HFFc6 (cell line): ENCODE measurements at regions not wholly inside any gene's neighbourhood (a gene's known extent, or its start where the extent isn't known, plus 50 kb on each side); places are given as distances from the start of the nearest gene placed in this dataset.

Experiments used
- DNase-seq: peaks from one replicate; pipeline ENCODE4 v3.0.0-alpha.2; 2018
- H3K27ac Mint-ChIP-seq: 2 replicates; pipeline ENCODE4 v1.8.0; 2020; ENCODE audit warnings: mild to moderate bottlenecking, mixed read lengths
- H3K27me3 Mint-ChIP-seq: 2 replicates; pipeline ENCODE4 v1.8.0; 2021; ENCODE audit warnings: mild to moderate bottlenecking, moderate library complexity, mixed read lengths; ENCODE audit not compliant: insufficient read depth
- H3K36me3 Mint-ChIP-seq: 2 replicates; pipeline ENCODE4 v1.8.0; 2021; ENCODE audit warnings: low read depth, mixed read lengths
- H3K4me1 Mint-ChIP-seq: 2 replicates; pipeline ENCODE4 v1.8.0; 2020; ENCODE audit warnings: low read depth, mixed read lengths
- H3K4me3 Mint-ChIP-seq: 2 replicates; pipeline ENCODE4 v1.8.0; 2020; ENCODE audit warnings: mild to moderate bottlenecking, moderate library complexity, mixed read lengths
- H3K9me3 Mint-ChIP-seq: 2 replicates; pipeline ENCODE4 v1.8.0; 2020; ENCODE audit warnings: mild to moderate bottlenecking, mixed read lengths
- CTCF ChIP-seq: fragments of 200-600 bp; sonication (generic); IDR thresholded peaks from 2 replicates; pipeline ENCODE4 v1.5.0; 2021; ENCODE audit warnings: antibody characterized with exemption, mild to moderate bottlenecking

- H3K36me3 Mint-ChIP-seq: no peaks in the 10 kb centered on the region
- no peaks in the 10 kb centered on the region for H3K9me3 Mint-ChIP-seq
- no peaks in the 10 kb centered on the region for H3K4me1 Mint-ChIP-seq
- no peak overlapping the region for H3K4me3 Mint-ChIP-seq
- no peak for DNase-seq
- no peak for TF ChIP-seq CTCF
- H3K27ac Mint-ChIP-seq: no peak overlapping the region
- H3K27me3 Mint-ChIP-seq: peaks cover 12% of the 10 kb centered on the region
These were observed 56.0 kb downstream of the EN1 start for GRCh38 chr2:118791483-118791882.

- DNase-seq: no peak
- no peak for TF ChIP-seq CTCF
- peaks cover 19% of the 10 kb centered on the region for H3K27me3 Mint-ChIP-seq
- H3K36me3 Mint-ChIP-seq: no peaks in the 10 kb centered on the region
- H3K9me3 Mint-ChIP-seq: no peaks in the 10 kb centered on the region
- H3K27ac Mint-ChIP-seq: no peak overlapping the region
- H3K4me1 Mint-ChIP-seq: no peaks in the 10 kb centered on the region
- no peak overlapping the region for H3K4me3 Mint-ChIP-seq
These were observed 60.7 kb downstream of the EN1 start for GRCh38 chr2:118786746-118787145.

- Mint-ChIP-seq H3K4me3 (no peak overlapping the region), H3K27ac (no peak overlapping the region), H3K4me1 (no peaks in the 10 kb centered on the region), H3K27me3 (peaks cover 24% of the 10 kb centered on the region), H3K36me3 (no peaks in the 10 kb centered on the region), H3K9me3 (no peaks in the 10 kb centered on the region)
- no peak for DNase-seq
- TF ChIP-seq CTCF: no peak
These were observed 62.6 kb downstream of the EN1 start for GRCh38 chr2:118784860-118785259.

GRCh38 chr2:118779362-118779761, 68.1 kb downstream of the EN1 start:
- Mint-ChIP-seq H3K4me1 (no peaks in the 10 kb centered on the region), H3K27ac (no peak overlapping the region), H3K9me3 (no peaks in the 10 kb centered on the region), H3K4me3 (no peak overlapping the region), H3K36me3 (no peaks in the 10 kb centered on the region), H3K27me3 (peaks cover 19% of the 10 kb centered on the region)
- no peak for TF ChIP-seq CTCF
- no peak for DNase-seq

- Mint-ChIP-seq H3K9me3 (no peaks in the 10 kb centered on the region), H3K4me1 (no peaks in the 10 kb centered on the region), H3K4me3 (peak overlapping the region; percentile 72), H3K27ac (no peak overlapping the region), H3K36me3 (no peaks in the 10 kb centered on the region), H3K27me3 (peaks cover 26% of the 10 kb centered on the region)
- TF ChIP-seq CTCF: no peak
- DNase-seq: no peak
These were observed 72.9 kb downstream of the EN1 start for GRCh38 chr2:118774458-118775133.

GRCh38 chr2:118773826-118774225, 73.6 kb downstream of the EN1 start:
- H3K9me3 Mint-ChIP-seq: no peaks in the 10 kb centered on the region
- no peak overlapping the region for H3K4me3 Mint-ChIP-seq
- peaks cover 26% of the 10 kb centered on the region for H3K27me3 Mint-ChIP-seq
- H3K36me3 Mint-ChIP-seq: no peaks in the 10 kb centered on the region
- H3K4me1 Mint-ChIP-seq: no peaks in the 10 kb centered on the region
- no peak for TF ChIP-seq CTCF
- no peak for DNase-seq
- H3K27ac Mint-ChIP-seq: no peak overlapping the region
